ENCODE measurements at regions not wholly inside any gene's neighbourhood (a gene's known extent, or its start where the extent isn't known, plus 50 kb on each side); places are given as distances from the start of the nearest gene placed in this dataset.

DNA sequence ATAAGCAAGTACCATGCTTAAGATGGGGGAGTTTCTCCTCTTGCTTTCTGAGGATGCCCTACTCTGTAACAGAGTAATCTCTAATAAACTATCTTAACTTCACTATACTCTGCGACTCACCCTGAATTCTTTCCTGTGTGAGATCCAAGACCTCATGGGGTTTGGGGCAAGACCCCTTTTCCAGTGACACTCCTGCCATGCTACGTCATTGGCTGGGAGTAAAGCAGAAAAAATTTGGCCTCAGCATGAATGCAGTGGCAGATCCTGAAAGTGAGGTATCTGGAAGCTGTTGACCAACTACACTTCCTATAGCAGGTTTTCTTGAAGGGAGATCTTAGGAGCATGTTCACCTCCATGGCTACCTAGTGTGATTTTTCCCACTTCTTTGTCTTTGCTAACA, 109.1 kb upstream of the MED14 start:
- DNase-seq (ENCODE audit: extremely low spot score, unreplicated experiment), result no peak
- Mint-ChIP-seq H3K4me1 (ENCODE audit: unreplicated experiment) (peaks cover 8% of the 10 kb centered on the region), H3K9me3 (peaks cover 12% of the 10 kb centered on the region), H3K36me3 (no peaks in the 10 kb centered on the region), H3K27ac (no peak overlapping the region), H3K4me3 (no peak overlapping the region), H3K27me3 (no peaks in the 10 kb centered on the region)
- TF ChIP-seq, protein P1, sequence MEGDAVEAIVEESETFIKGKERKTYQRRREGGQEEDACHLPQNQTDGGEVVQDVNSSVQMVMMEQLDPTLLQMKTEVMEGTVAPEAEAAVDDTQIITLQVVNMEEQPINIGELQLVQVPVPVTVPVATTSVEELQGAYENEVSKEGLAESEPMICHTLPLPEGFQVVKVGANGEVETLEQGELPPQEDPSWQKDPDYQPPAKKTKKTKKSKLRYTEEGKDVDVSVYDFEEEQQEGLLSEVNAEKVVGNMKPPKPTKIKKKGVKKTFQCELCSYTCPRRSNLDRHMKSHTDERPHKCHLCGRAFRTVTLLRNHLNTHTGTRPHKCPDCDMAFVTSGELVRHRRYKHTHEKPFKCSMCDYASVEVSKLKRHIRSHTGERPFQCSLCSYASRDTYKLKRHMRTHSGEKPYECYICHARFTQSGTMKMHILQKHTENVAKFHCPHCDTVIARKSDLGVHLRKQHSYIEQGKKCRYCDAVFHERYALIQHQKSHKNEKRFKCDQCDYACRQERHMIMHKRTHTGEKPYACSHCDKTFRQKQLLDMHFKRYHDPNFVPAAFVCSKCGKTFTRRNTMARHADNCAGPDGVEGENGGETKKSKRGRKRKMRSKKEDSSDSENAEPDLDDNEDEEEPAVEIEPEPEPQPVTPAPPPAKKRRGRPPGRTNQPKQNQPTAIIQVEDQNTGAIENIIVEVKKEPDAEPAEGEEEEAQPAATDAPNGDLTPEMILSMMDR (conservative IDR thresholded peaks at IDR 0.05), result no peak

DNA sequence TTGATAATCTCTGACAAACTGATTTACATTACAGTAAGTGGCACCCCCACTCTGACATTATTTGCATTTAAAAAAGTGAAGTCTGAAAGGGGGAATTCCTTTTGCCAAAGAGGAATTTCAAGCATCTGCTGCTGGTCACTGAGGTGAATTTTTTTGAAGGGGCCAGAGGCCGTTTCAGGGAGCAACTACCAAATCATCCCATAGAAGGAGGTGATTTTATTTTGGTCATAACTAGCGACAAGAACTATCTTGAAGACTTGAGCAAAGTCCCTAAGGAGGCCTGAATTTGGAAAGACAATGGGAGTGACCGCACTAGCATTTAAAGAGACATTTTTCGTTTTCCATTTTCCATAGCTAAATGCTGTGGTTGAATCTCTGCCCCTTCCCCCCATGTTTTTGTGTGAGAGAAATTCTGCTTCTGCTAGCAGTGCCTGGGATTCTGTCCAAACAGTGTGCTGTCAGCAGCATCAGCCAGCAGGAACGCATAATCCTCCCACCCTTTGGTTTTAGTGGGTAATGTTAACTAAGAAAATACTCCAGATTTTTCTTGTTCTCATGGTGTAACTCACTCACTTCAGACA, 110.1 kb upstream of the MED14 start:
- Mint-ChIP-seq H3K9me3 (peaks cover 9% of the 10 kb centered on the region), H3K27ac (peak overlapping the region; percentile 32), H3K4me1 (ENCODE audit: unreplicated experiment) (peaks cover 8% of the 10 kb centered on the region), H3K27me3 (no peaks in the 10 kb centered on the region), H3K4me3 (no peak overlapping the region), H3K36me3 (no peaks in the 10 kb centered on the region)
- TF ChIP-seq, protein P1 (conservative IDR thresholded peaks at IDR 0.05), result no peak
- no peak for DNase-seq (ENCODE audit: extremely low spot score, unreplicated experiment)

DNA sequence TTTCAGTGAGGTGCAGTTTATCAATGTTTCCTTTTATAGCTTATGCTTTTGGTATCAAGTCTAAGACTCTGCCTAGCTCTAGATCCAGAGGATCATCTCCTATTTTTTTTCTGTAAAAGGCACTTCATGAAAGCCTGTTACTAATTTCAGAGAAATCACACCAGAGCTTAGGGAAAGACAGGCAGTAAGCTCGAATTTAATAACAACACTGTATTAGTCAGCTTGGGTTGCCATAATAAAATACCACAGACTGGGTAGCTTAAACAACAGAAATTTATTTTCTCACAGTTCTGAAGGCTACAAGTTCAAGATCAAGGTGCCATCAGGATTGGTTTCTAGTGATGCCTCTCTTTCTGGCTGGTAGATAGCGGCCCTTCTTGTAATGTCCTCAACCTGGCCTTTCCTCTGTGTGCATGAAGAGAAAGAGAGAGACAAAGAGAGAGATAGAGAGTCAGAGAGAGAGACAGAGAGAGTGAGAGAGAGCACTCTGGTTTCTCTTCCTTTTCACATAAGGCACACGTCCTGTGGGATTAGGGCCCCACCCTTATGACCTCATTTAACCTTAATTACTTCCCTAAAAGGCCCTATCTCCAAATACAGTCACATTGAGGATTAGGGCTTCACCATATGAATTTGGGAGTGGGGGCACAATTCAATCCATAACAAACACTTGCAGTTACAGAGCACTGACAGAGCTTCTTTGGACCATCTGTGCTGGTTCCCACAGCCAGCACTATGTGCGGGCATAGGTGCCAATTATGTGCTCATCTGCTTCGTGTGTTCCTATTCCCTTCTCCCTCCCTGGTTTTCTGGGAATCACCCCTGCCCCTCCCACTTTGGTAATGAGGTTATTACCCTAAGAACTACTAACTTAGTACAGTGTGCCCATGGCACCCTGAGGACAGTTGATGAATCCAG, 114.8 kb upstream of the MED14 start:
- no peak overlapping the region for H3K27ac Mint-ChIP-seq
- H3K36me3 Mint-ChIP-seq, result no peaks in the 10 kb centered on the region
- H3K4me1 Mint-ChIP-seq (ENCODE audit: unreplicated experiment), result peaks cover 8% of the 10 kb centered on the region
- TF ChIP-seq, protein P1 (conservative IDR thresholded peaks at IDR 0.05), result no peak
- no peaks in the 10 kb centered on the region for H3K9me3 Mint-ChIP-seq
- no peak for DNase-seq (ENCODE audit: extremely low spot score, unreplicated experiment)
- H3K27me3 Mint-ChIP-seq, result no peaks in the 10 kb centered on the region
- no peak overlapping the region for H3K4me3 Mint-ChIP-seq

- H3K9me3 Mint-ChIP-seq, result no peaks in the 10 kb centered on the region
- H3K36me3 Mint-ChIP-seq, result no peaks in the 10 kb centered on the region
- no peaks in the 10 kb centered on the region for H3K4me1 Mint-ChIP-seq (ENCODE audit: unreplicated experiment)
- H3K27ac Mint-ChIP-seq, result no peak overlapping the region
- no peak overlapping the region for H3K4me3 Mint-ChIP-seq
- no peak for DNase-seq (ENCODE audit: extremely low spot score, unreplicated experiment)
- TF ChIP-seq, protein P1 (conservative IDR thresholded peaks at IDR 0.05), result no peak
- no peaks in the 10 kb centered on the region for H3K27me3 Mint-ChIP-seq
Measured at GRCh38 chrX:40852586-40852985, 117.2 kb upstream of the MED14 start.

DNA sequence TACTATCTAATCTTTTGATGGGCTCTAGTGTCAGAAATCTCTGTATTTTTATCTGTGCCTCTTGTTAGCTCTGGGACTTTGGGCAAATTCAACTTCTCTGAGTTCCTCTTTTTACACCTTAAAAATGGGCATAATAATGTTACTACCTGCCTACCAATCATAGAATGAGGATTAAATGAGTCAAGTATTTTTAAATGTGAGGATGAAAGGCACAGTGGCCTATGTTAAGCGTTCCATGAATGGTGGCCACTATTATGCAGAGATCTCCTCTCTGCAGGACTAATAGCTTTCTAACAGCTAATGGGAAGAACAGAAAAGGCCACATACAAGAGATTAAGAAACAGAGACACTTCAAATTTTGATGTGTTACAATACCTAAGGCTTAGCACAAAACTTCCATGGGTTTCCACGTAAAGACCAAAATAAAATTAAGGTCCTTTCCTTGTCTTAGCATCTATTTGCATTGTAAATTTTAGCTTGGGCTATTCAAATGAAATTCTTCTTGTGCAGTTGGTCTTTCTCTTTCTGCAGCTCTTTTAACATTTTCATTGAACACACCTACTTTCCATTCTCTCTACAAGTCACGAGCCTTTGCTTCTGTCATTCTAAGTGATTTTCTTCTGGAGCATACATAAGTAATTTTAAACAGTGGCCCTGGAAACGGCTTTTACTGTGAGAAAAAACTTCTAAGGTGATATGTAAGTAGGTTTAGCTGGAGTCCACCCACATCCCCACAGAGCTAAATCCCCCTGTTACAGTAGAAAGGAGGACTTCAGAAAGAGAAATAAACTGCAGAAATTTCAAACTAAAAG, 117.9 kb upstream of the MED14 start:
- no peaks in the 10 kb centered on the region for H3K9me3 Mint-ChIP-seq
- no peak overlapping the region for H3K4me3 Mint-ChIP-seq
- TF ChIP-seq, protein P1 (conservative IDR thresholded peaks at IDR 0.05), result no peak
- no peaks in the 10 kb centered on the region for H3K36me3 Mint-ChIP-seq
- H3K4me1 Mint-ChIP-seq (ENCODE audit: unreplicated experiment), result no peaks in the 10 kb centered on the region
- no peak for DNase-seq (ENCODE audit: extremely low spot score, unreplicated experiment)
- no peaks in the 10 kb centered on the region for H3K27me3 Mint-ChIP-seq
- no peak overlapping the region for H3K27ac Mint-ChIP-seq

Measured in type B pancreatic cell (in vitro differentiated cells).